Inflammatory macrophage treated with lipopolysaccharide for 1 hour (primary cell): ENCODE measurements at regions not wholly inside any gene's neighbourhood (a gene's known extent, or its start where the extent isn't known, plus 50 kb on each side); places are given as distances from the start of the nearest gene placed in this dataset.

Experiments used
- DNase-seq, 2 donors: peaks; one replicate each; pipeline ENCODE4 v3.0.0-alpha.2; 2020 to 2022

- no peak for DNase-seq
Observed at GRCh38 chr6:90811596-90812226, 224.8 kb upstream of the MAP3K7 start.

GRCh38 chr6:90809035-90809434 lies 222.2 kb upstream of the MAP3K7 start:
- no peak for DNase-seq

- no peak for DNase-seq
Observed at GRCh38 chr6:90807791-90808701, 221.2 kb upstream of the MAP3K7 start.

GRCh38 chr6:90805619-90806155 lies 218.8 kb upstream of the MAP3K7 start:
- DNase-seq: no peak

- no peak for DNase-seq
Observed at GRCh38 chr6:90803956-90804355, 217.1 kb upstream of the MAP3K7 start.

- no peak for DNase-seq
Observed at GRCh38 chr6:90795078-90795477, 208.2 kb upstream of the MAP3K7 start.

- DNase-seq: no peak
Observed at GRCh38 chr6:90793771-90794170, 206.9 kb upstream of the MAP3K7 start.

- no peak for DNase-seq
Observed at GRCh38 chr6:90790696-90791095, 203.8 kb upstream of the MAP3K7 start.

GRCh38 chr6:90790058-90790457 lies 203.2 kb upstream of the MAP3K7 start:
- DNase-seq: no peak

GRCh38 chr6:90788781-90789180 lies 201.9 kb upstream of the MAP3K7 start:
- DNase-seq: no peak

GRCh38 chr6:90787446-90787845 lies 200.6 kb upstream of the MAP3K7 start:
- no peak for DNase-seq

- DNase-seq: no peak
Observed at GRCh38 chr6:90780778-90781177, 193.9 kb upstream of the MAP3K7 start.

- no peak for DNase-seq
Observed at GRCh38 chr6:90780141-90780540, 193.3 kb upstream of the MAP3K7 start.

- DNase-seq: no peak
Observed at GRCh38 chr6:90778417-90779203, 191.7 kb upstream of the MAP3K7 start.

- DNase-seq: no peak
Observed at GRCh38 chr6:90770778-90771177, 183.9 kb upstream of the MAP3K7 start.

- no peak for DNase-seq
Observed at GRCh38 chr6:90765895-90766294, 179.0 kb upstream of the MAP3K7 start.

GRCh38 chr6:90765491-90765890 lies 178.6 kb upstream of the MAP3K7 start:
- DNase-seq: no peak

GRCh38 chr6:90764001-90764400 lies 177.1 kb upstream of the MAP3K7 start:
- no peak for DNase-seq

- DNase-seq: no peak
Observed at GRCh38 chr6:90759664-90760063, 172.8 kb upstream of the MAP3K7 start.

GRCh38 chr6:90758741-90759140 lies 171.9 kb upstream of the MAP3K7 start:
- no peak for DNase-seq

GRCh38 chr6:90753820-90754643 lies 167.2 kb upstream of the MAP3K7 start:
- no peak for DNase-seq

GRCh38 chr6:90739802-90740201 lies 152.9 kb upstream of the MAP3K7 start:
- DNase-seq: no peak
